ENCODE measurements at regions not wholly inside any gene's neighbourhood (a gene's known extent, or its start where the extent isn't known, plus 50 kb on each side); places are given as distances from the start of the nearest gene placed in this dataset.

- H3K36me3 ChIP-seq (ENCODE audit: low read depth), result no peaks in the 10 kb centered on the region
- DNase-seq, result no peak
- TF ChIP-seq CTCF (conservative IDR thresholded peaks at IDR 0.05) (no peak), EZH2 (IDR thresholded peaks at IDR 0.05; ENCODE audit: low read depth) (no peak)
- ChIA-PET POLR2A (ENCODE audit: unreplicated experiment) (interaction anchor here (0.6 kb wide), 2 partner anchors 20 to 1074 kb away, joined by 3 to 5 read pairs; no protein-coding TSS in a partner anchor), CTCF (no interaction called here)
- H3K27me3 ChIP-seq (ENCODE audit: insufficient read depth, low read depth), result no peaks in the 10 kb centered on the region
- H3K4me3 ChIP-seq, result no peak overlapping the region
- H3K27ac ChIP-seq, result no peak overlapping the region
- no peaks in the 10 kb centered on the region for H3F3A ChIP-seq (ENCODE audit: insufficient read depth, low read depth)
- no peaks in the 10 kb centered on the region for H3K9me3 ChIP-seq (ENCODE audit: insufficient read depth, low read depth)
- intact Hi-C loops (cut with micrococcal nuclease; ENCODE audit: unreplicated experiment), result no loop called here
- H2AFZ ChIP-seq, result no peak overlapping the region
- H4K20me1 ChIP-seq (ENCODE audit: insufficient read depth), result no peaks in the 10 kb centered on the region
- no peaks in the 10 kb centered on the region for H3K9me2 ChIP-seq (ENCODE audit: insufficient read depth)
- H3K4me2 ChIP-seq, result no peak overlapping the region
- no peaks in the 10 kb centered on the region for H3K79me2 ChIP-seq (ENCODE audit: low read depth)
- no peaks in the 10 kb centered on the region for H3K4me1 ChIP-seq (replicated peaks; ENCODE audit: insufficient read depth)
- BruUV-seq (replicated peaks), result no TSS peak
These were observed 401.1 kb downstream of the PCDH18 start for GRCh38 chr4:137131201-137131600.

- POLR2A ChIA-PET (ENCODE audit: unreplicated experiment), result no interaction called here
- BruUV-seq (replicated peaks), result no TSS peak
These were observed 402.4 kb downstream of the PCDH18 start for GRCh38 chr4:137129845-137130244.

DNA sequence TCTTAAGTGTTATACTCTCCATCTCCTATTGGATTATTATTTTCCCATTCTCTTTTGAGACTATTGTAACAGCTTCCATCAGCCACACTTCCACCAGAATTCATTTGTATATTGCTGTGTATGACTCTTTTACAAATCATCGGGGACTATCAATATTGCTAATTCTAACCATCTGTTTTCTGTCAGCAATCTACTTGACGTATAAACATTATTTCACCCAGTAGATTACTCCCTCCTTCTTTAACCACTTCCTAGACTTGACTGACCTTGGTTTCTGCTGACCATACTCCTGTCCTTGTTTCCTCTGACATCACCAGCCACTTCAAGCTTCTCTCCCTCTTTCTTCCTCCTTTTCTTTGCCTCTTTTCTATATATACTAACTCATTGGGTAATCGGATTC, 402.9 kb downstream of the PCDH18 start:
- ChIA-PET POLR2A (ENCODE audit: unreplicated experiment) (no interaction called here), CTCF (no interaction called here)
- no peak overlapping the region for H3K27ac ChIP-seq
- H3K4me3 ChIP-seq, result no peak overlapping the region
- H3K9me3 ChIP-seq (ENCODE audit: insufficient read depth, low read depth), result no peaks in the 10 kb centered on the region
- H3K79me2 ChIP-seq (ENCODE audit: low read depth), result no peaks in the 10 kb centered on the region
- DNase-seq, result no peak
- H4K20me1 ChIP-seq (ENCODE audit: insufficient read depth), result no peaks in the 10 kb centered on the region
- no peaks in the 10 kb centered on the region for H3K27me3 ChIP-seq (ENCODE audit: insufficient read depth, low read depth)
- no TSS peak for BruUV-seq (replicated peaks)
- intact Hi-C loops (cut with micrococcal nuclease; ENCODE audit: unreplicated experiment), result loop anchor here (10.0 kb wide), 3 partner anchors 905 to 1785 kb away; no protein-coding TSS in a partner anchor
- no peaks in the 10 kb centered on the region for H3K9me2 ChIP-seq (ENCODE audit: insufficient read depth)
- H2AFZ ChIP-seq, result no peak overlapping the region
- H3K4me1 ChIP-seq (replicated peaks; ENCODE audit: insufficient read depth), result no peaks in the 10 kb centered on the region
- no peak overlapping the region for H3K4me2 ChIP-seq
- H3F3A ChIP-seq (ENCODE audit: insufficient read depth, low read depth), result no peaks in the 10 kb centered on the region
- no peak for TF ChIP-seq EZH2 (IDR thresholded peaks at IDR 0.05; ENCODE audit: low read depth)
- TF ChIP-seq CTCF (conservative IDR thresholded peaks at IDR 0.05), result no peak
- H3K36me3 ChIP-seq (ENCODE audit: low read depth), result no peaks in the 10 kb centered on the region

More at GRCh38 chr4:137129845-137130244, 402.4 kb downstream of the PCDH18 start:
- no peaks in the 10 kb centered on the region for H3K9me3 ChIP-seq (ENCODE audit: insufficient read depth, low read depth)
- no peak overlapping the region for H3K4me2 ChIP-seq
- no peaks in the 10 kb centered on the region for H3K27me3 ChIP-seq (ENCODE audit: insufficient read depth, low read depth)
- no peaks in the 10 kb centered on the region for H3K79me2 ChIP-seq (ENCODE audit: low read depth)
- H3K9me2 ChIP-seq (ENCODE audit: insufficient read depth), result no peaks in the 10 kb centered on the region
- H3K4me3 ChIP-seq, result no peak overlapping the region
- DNase-seq, result no peak
- no peaks in the 10 kb centered on the region for H3K36me3 ChIP-seq (ENCODE audit: low read depth)
- H4K20me1 ChIP-seq (ENCODE audit: insufficient read depth), result no peaks in the 10 kb centered on the region
- CTCF ChIA-PET, result no interaction called here
- no peak overlapping the region for H3K27ac ChIP-seq
- H2AFZ ChIP-seq, result no peak overlapping the region
- H3K4me1 ChIP-seq (replicated peaks; ENCODE audit: insufficient read depth), result no peaks in the 10 kb centered on the region
- TF ChIP-seq EZH2 (IDR thresholded peaks at IDR 0.05; ENCODE audit: low read depth) (no peak), CTCF (conservative IDR thresholded peaks at IDR 0.05) (no peak)
- intact Hi-C loops (cut with micrococcal nuclease; ENCODE audit: unreplicated experiment), result loop anchor here (10.0 kb wide), 3 partner anchors 905 to 1785 kb away; no protein-coding TSS in a partner anchor
- H3F3A ChIP-seq (ENCODE audit: insufficient read depth, low read depth), result no peaks in the 10 kb centered on the region

Data from PC-9 (cell line).